ENCODE measurements at regions not wholly inside any gene's neighbourhood (a gene's known extent, or its start where the extent isn't known, plus 50 kb on each side); places are given as distances from the start of the nearest gene placed in this dataset.

DNA sequence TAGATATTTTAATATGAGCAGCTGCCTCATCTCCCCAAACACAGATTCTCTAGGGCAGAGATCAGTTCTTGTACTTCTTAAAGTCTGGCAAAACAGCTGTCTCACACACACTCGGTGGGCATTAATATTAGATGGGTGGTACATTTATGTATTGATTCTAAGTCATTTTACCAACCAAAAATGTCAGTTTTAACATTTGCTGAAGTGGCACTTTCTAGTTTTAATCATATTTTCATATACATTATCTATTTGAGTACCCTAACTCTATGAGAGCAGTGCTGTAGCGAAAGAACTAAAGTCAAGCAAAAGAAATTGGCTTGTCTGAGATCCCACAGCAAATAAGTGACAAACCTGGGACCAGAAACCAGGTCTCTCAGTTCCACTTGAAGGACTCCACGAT lies 134.5 kb upstream of the SPRY1 start:
- H3K27ac ChIP-seq: no peak overlapping the region
- WGBS, 4 donors: 93 to 97% (median 96%) methylated on average over 3 of the region's 3 CpGs
- TF ChIP-seq POLR2A (IDR thresholded peaks at IDR 0.05): no peak
- TF ChIP-seq, protein P1, sequence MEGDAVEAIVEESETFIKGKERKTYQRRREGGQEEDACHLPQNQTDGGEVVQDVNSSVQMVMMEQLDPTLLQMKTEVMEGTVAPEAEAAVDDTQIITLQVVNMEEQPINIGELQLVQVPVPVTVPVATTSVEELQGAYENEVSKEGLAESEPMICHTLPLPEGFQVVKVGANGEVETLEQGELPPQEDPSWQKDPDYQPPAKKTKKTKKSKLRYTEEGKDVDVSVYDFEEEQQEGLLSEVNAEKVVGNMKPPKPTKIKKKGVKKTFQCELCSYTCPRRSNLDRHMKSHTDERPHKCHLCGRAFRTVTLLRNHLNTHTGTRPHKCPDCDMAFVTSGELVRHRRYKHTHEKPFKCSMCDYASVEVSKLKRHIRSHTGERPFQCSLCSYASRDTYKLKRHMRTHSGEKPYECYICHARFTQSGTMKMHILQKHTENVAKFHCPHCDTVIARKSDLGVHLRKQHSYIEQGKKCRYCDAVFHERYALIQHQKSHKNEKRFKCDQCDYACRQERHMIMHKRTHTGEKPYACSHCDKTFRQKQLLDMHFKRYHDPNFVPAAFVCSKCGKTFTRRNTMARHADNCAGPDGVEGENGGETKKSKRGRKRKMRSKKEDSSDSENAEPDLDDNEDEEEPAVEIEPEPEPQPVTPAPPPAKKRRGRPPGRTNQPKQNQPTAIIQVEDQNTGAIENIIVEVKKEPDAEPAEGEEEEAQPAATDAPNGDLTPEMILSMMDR (IDR thresholded peaks at IDR 0.05): no peak
- H3K4me1 ChIP-seq (replicated peaks in 1 of 2): peaks cover 3 to 23% of the 10 kb centered on the region in 2 donors
- no peak for DNase-seq
- intact Hi-C loops (cut with DNase I): no loop called here
- no peaks in the 10 kb centered on the region for H3K36me3 ChIP-seq (replicated peaks in 1 of 2)
- no peak overlapping the region for H3K4me3 ChIP-seq
- H3K9me3 ChIP-seq (replicated peaks in 1 of 3): peaks cover 0 to under 1% (median 0%) of the 10 kb centered on the region in 3 donors
- H3K27me3 ChIP-seq: no peaks in the 10 kb centered on the region

GRCh38 chr4:123265443-123265842 lies 131.2 kb upstream of the SPRY1 start:
- intact Hi-C loops (cut with DNase I): no loop called here
- no peak for DNase-seq
- Histone ChIP-seq H3K27ac (no peak overlapping the region), H3K4me3 (no peak overlapping the region), H3K4me1 (replicated peaks in 1 of 2) (peaks cover 0 to 1% of the 10 kb centered on the region in 2 donors), H3K27me3 (no peaks in the 10 kb centered on the region), H3K9me3 (replicated peaks in 1 of 3) (peaks cover 0 to 5% (median 0%) of the 10 kb centered on the region in 3 donors), H3K36me3 (replicated peaks in 1 of 2) (no peaks in the 10 kb centered on the region)
- TF ChIP-seq, protein P1 (IDR thresholded peaks at IDR 0.05): no peak
- no peak for TF ChIP-seq POLR2A (IDR thresholded peaks at IDR 0.05)
- WGBS, 4 donors: 84 to 97% (median 92%) methylated on average over 1 of the region's 1 CpG

DNA sequence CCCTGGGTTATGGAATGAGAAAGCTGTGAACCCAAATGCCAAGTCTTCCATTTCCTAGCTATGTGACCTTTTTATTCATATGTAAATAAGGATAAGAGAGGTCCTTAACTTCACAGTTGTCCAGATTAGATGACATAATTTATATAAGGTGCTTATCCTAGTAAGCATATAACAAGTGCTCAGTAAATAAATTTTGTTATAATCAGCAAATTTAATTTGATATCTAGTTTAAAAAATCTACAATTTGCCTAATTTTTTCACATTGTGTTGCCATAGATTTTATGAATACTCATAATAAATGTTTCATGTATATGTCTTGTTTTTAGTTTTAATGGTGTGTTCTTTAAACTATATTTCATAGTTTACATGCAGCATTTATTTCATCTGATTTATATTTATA lies 130.4 kb upstream of the SPRY1 start:
- Histone ChIP-seq H3K27ac (no peak overlapping the region), H3K36me3 (replicated peaks in 1 of 2) (no peaks in the 10 kb centered on the region), H3K27me3 (no peaks in the 10 kb centered on the region), H3K4me1 (replicated peaks in 1 of 2) (no peaks in the 10 kb centered on the region), H3K4me3 (no peak overlapping the region), H3K9me3 (replicated peaks in 1 of 3) (peaks cover 0 to 5% (median 0%) of the 10 kb centered on the region in 3 donors)
- no peak for DNase-seq
- no peak for TF ChIP-seq POLR2A (IDR thresholded peaks at IDR 0.05)
- TF ChIP-seq, protein P1 (IDR thresholded peaks at IDR 0.05): no peak
- intact Hi-C loops (cut with DNase I): no loop called here

GRCh38 chr4:123278755-123279154 lies 117.8 kb upstream of the SPRY1 start:
- no peak for DNase-seq
- intact Hi-C loops (cut with DNase I): no loop called here
- no peaks in the 10 kb centered on the region for H3K36me3 ChIP-seq (replicated peaks in 1 of 2)
- H3K4me1 ChIP-seq (replicated peaks in 1 of 2): peaks cover 0 to 4% of the 10 kb centered on the region in 2 donors
- no peak overlapping the region for H3K27ac ChIP-seq
- H3K27me3 ChIP-seq: no peaks in the 10 kb centered on the region
- WGBS, 4 donors: 93 to 100% (median 96%) methylated on average over 3 of the region's 3 CpGs
- no peak for TF ChIP-seq POLR2A (IDR thresholded peaks at IDR 0.05)
- TF ChIP-seq, protein P1 (IDR thresholded peaks at IDR 0.05): no peak
- no peak overlapping the region for H3K4me3 ChIP-seq
- H3K9me3 ChIP-seq (replicated peaks in 1 of 3): no peaks in the 10 kb centered on the region

Data from adrenal gland (tissue), 9 donors.